ENCODE measurements at regions not wholly inside any gene's neighbourhood (a gene's known extent, or its start where the extent isn't known, plus 50 kb on each side); places are given as distances from the start of the nearest gene placed in this dataset.
A peak's percentile ranks its signal among the peaks of the same experiment; 100 is the strongest.

GRCh38 chr3:56923526-56924224 is 121.9 kb upstream of the ARHGEF3 start:
- peak; percentile 69 for DNase-seq

- no peak for DNase-seq
Measured at GRCh38 chr3:56921573-56922453, 120.1 kb upstream of the ARHGEF3 start.

GRCh38 chr3:56919797-56920195 is 118.0 kb upstream of the ARHGEF3 start:
- DNase-seq = no peak

- peak; percentile 25 for DNase-seq
Measured at GRCh38 chr3:56919137-56919796, 117.5 kb upstream of the ARHGEF3 start.

GRCh38 chr3:56918111-56918568 is 116.4 kb upstream of the ARHGEF3 start:
- DNase-seq = peak; percentile 0

GRCh38 chr3:56917361-56918110 is 115.8 kb upstream of the ARHGEF3 start:
- DNase-seq = peak; percentile 37

GRCh38 chr3:56916716-56917360 is 115.1 kb upstream of the ARHGEF3 start:
- no peak for DNase-seq

GRCh38 chr3:56915966-56916586 is 114.3 kb upstream of the ARHGEF3 start:
- DNase-seq = peak; percentile 22

GRCh38 chr3:56914646-56915045 is 112.9 kb upstream of the ARHGEF3 start:
- DNase-seq = peak; percentile 7

GRCh38 chr3:56911363-56911762 is 109.6 kb upstream of the ARHGEF3 start:
- DNase-seq = no peak

- DNase-seq = no peak
Measured at GRCh38 chr3:56909349-56909748, 107.6 kb upstream of the ARHGEF3 start.

- DNase-seq = no peak
Measured at GRCh38 chr3:56908004-56908403, 106.3 kb upstream of the ARHGEF3 start.

GRCh38 chr3:56904552-56905215 is 102.9 kb upstream of the ARHGEF3 start:
- DNase-seq = no peak

- DNase-seq = no peak
Measured at GRCh38 chr3:56903231-56903782, 101.6 kb upstream of the ARHGEF3 start.

GRCh38 chr3:56902468-56903160 is 100.9 kb upstream of the ARHGEF3 start:
- DNase-seq = no peak

GRCh38 chr3:56900801-56901200 is 99.1 kb upstream of the ARHGEF3 start:
- DNase-seq = no peak

GRCh38 chr3:56899851-56900250 is 98.1 kb upstream of the ARHGEF3 start:
- DNase-seq = no peak

- DNase-seq = no peak
Measured at GRCh38 chr3:56899078-56899477, 97.3 kb upstream of the ARHGEF3 start.

- no peak for DNase-seq
Measured at GRCh38 chr3:56896357-56896756, 94.6 kb upstream of the ARHGEF3 start.

- no peak for DNase-seq
Measured at GRCh38 chr3:56894881-56895431, 93.2 kb upstream of the ARHGEF3 start.
